Islet precursor cell (in vitro differentiated cells): ENCODE measurements at regions not wholly inside any gene's neighbourhood (a gene's known extent, or its start where the extent isn't known, plus 50 kb on each side); places are given as distances from the start of the nearest gene placed in this dataset.
"Not testable (repeated sequence)": the region's sequence is repeated elsewhere in the genome, so short reads cannot be mapped to it uniquely, and the experiment has no call there.

Experiments used
- DNase-seq: peaks from one replicate; pipeline ENCODE4 v3.0.0-alpha.2; 2018

DNA sequence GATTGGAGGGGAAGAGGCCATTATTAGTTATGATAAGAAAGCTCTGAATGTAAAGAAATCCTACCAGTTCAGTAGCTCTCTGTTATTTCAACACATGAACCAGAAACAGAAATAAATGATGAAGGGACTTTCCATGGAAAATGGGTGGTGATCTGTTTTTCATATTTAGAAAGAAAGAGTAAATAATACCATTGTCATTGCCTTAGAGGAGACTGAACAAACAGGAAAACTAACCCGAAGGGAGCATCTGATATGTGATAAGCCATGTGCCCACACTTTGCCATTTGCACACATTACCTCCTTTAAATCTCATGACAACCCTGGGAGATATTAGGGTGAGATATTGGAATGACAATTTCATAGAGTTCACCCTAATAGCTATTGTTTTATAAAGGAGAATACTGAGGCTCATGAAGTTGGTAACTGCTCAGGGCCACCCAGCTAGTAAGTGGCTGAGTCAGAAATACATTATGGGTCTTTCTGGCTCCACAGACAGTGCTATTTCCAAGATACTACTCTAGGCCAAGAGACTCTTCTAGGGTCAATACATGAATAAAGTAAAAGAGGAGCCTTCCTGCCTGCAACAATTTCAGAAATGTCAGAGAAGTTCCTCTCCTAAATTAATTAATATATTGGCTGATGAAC, 111.0 kb upstream of the SLIT3 start:
- no peak for DNase-seq

DNA sequence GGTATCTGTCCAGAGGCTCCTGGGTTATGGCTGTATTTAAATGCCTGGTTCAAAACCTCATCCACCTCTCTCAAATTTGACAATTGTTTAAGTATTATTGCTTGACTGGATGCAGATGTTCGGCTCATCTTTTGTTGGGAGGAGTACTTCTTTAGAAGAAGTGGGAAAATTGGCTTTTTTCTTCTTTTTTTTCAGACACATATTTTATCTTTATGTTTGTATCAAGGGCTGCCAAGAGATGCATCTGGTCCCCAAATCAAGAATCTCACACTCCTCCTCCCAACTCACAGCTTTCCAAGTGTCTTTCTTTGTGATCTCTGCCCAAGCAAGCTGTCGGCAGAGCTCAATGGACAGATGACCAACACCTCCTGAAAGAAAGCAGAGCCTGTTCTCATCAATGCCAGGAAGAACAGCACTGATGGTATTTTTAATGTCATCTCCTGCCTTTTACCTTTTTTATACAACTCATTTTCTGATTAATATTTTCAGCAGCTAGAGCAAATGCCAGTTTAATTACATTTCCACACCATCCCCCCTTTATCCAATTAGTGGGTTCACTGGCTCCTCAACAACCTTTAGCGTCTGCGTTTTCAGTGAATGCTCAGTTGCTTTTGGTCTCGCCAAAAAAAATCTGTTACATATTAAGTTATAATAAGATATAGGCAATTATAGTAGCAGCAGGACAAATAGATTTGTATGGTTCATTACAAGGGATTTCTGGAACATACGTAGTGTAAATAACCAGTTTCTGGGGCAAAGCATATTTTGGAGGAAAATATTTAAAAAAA, 110.3 kb upstream of the SLIT3 start:
- no peak for DNase-seq

DNA sequence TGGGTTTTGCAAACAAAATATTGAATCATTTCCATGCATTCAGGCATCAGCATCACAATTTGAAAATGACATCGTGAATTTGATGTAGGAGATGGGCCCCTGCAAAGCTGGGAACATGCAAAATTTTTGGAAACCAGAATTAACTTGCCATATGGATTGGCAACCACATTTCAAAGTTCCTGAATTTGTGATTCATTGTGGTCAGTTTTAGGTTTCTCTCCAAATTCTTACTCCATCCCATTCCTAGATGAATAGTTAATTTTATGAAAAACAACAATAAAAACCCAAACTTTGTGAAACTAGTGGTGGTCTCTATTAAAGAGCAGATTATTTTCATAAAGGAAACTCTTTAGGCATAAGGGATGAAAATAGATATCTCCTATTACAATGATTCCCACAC, 107.8 kb upstream of the SLIT3 start:
- DNase-seq: no peak

DNA sequence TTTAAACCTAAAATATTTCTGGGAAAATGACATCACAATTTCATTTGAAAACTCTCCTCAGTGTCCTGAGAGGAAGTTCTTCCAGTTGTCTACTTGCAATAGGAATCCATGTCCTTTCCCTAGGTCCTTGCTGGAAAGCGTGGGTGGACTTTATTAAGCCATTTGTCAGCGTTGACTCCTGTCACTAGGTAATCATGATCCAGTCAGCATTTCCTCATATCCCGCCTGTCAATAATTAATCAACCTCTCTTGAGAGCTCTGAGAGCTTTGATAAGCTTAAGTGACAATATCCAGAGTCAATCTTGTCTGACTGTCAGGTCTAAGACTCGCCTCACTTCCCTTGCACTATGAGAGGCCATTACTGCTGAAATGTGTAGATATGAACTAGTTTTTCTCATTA, 107.2 kb upstream of the SLIT3 start:
- DNase-seq: no peak

DNA sequence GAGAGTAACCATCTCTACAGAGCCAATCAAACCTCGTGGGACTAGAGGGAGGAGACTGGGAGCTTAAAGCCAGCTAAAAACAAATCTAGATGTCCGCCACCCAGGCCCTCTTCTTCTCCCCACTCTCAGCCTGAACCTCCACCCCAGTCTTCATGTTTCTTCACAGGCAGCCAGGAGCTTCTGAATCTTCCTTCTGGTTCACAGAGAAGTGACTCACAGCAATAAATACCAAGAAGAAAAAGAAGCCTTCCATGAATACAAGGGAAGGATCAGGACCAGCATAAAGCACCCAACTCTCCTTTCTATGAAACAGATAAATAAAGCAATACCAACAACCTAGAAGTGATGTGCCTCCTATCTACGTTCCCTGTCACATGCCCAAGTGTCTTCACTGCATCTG, 103.3 kb upstream of the SLIT3 start:
- no peak for DNase-seq

DNA sequence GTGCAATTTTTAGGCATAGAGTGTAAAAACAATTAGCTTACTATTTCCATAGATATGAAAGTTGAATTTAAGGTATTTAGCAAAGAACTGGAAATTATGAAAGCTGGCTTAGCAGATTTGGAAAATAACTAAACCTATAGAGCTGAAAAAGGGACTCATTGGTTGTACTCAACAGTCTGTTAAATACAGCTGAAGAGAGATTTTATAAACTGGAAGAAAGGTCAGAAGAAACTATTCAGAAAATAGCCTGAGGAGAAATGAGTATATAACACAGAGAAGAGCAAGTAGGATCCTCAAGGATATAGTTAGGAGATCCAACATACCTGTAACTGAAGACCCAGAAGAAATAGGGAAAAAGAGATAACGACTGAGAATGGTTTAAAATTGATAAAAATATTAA, 97.6 kb upstream of the SLIT3 start:
- DNase-seq: no peak

DNA sequence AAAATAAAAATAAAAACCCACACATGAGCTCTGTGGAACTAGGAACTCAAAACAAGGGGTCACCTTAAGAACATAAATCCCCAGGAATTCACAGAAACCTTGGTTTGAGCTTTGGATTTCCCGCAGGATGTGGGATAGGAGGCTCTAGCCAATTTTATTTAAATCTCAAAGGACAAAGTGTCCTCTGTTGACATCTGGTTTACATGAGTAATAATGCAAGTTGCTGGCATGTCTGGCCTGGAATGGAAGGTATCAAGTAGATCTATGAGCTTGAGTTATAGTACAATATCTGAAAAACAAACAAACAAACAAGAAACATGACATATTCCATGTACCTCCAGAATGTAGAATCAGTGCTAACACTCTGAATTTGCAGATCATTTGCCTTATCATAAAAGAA, 94.2 kb upstream of the SLIT3 start:
- no peak for DNase-seq

DNA sequence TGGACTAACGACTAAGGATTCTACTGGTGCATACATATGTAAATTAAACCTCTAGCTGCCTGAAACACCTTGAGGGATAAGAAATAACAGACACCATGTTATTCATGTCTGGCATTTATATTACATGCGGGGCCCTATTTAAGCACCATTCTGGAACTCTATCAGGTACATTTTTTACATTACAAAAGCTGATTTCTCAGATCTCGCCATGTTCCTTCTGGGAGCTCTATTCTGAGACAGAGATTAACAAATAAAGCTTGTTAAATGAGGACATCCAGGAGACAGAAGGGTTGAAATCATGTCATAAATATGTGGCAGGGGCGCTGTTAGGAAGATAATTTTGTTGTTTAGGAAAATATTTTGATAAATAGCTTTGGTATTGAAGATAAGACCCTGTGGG, 93.4 kb upstream of the SLIT3 start:
- no peak for DNase-seq

DNA sequence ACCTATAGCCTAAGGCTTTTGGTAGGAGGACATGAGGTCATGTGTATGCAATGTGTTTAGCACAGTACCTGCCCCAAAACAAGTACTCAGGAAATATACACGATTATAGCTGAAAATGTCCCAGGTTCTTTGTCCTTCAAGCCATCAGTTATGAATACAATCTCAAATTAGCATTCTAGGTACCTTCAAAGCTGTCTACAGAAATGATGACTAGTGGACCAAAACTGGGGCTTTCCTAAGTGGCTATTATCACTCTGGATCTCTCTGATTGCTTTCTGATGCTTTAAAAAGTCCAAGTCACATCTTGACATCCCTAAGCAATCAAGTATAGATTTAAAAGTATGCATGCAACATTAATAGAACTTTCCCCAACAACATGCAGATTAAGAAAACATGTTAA, 93.0 kb upstream of the SLIT3 start:
- DNase-seq: no peak

DNA sequence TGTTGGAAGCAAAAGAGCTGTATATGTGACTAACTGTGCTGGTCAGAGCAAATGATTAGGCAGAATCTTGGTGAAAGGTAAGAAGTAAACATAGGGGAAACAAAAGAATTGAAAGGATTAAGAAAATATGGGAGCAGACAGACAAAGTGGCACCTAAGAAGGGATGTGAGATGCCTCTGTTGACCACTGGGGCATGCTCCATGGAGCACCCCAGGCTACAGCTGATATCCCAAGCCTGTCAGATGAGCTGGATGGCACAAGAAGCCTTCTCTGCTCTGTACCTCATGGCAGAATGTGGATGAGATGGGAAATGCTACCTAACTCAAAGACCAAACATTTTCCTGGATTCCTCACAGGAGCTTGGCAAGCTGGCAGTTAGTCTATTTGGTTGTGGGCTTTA, 89.3 kb upstream of the SLIT3 start:
- no peak for DNase-seq

DNA sequence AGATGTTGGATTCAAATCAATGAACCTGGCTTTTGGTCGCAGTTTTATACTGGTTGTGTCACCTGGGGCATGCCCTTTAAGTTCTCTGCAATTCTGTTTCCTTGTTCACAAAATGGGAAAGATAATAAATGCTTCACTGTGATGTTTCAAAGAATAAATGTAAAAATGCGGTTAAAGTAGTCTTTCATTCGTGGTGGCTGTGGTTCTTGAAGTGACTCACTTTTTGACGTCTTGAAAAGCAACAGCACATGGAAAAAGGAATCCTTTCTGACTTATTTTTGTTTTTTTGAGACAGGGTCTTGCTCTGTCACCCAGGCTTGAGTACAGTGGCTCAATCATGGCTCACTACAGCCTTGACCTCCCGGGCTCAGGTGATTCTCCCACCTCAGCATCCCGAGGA, 88.4 kb upstream of the SLIT3 start:
- no peak for DNase-seq

DNA sequence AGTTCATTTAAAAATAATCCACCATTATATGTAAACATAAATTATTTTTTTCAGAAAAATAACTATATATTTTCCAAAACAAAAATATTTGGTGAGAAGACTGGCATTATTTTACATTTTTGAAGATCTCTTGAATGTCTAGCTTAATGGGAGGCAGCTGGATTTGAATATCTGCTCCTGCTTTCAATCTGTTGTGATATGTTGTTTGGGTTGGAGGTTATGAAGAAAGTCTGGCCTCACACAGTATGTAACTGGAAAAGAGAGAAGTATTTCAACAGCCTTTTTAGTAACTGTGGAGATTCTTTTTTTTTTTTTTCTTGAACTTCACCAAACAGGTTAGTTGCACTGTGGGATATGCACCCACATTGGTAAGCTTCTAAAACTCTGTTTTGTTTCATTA, 84.7 kb upstream of the SLIT3 start:
- no peak for DNase-seq

DNA sequence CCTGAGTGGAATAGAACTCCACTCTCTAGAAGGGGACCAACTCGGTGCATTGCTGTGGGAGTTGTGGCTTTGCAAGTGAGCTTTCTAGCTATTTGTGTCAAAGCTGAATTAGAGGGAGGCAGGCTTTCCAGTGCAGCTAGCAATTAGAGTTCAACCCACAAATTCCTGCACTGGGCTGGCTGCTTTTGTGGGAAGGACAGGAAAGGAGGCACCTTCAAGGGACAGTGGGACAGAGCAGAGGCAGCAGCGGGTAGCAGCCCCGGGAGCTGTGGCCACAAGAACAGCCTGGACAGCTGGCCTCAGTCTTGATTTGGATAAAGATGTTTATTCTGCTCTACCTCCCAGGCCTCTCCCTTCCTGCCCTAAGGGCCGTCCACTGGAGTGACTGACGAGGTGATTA, 83.7 kb upstream of the SLIT3 start:
- DNase-seq: peak; percentile 78

DNA sequence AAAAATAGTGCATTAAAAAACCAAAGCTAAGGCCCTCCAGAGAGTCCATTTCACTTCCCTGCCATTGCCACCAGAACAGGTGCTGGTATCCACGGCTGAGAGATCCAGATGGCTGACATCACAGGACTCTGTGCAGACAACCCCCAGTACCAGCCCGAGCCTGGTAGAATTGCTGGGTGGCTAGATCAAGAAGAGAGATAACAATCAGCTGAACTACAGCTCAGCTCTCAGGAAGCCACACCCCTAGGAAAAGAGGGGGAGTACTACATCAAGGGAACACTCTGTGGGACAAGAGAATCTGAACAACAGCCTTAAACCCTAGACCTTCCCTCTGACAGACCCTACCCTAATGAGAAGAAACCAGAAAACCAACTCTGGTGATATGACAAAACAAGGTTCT, 73.8 kb upstream of the SLIT3 start:
- DNase-seq: peak; percentile 72

DNA sequence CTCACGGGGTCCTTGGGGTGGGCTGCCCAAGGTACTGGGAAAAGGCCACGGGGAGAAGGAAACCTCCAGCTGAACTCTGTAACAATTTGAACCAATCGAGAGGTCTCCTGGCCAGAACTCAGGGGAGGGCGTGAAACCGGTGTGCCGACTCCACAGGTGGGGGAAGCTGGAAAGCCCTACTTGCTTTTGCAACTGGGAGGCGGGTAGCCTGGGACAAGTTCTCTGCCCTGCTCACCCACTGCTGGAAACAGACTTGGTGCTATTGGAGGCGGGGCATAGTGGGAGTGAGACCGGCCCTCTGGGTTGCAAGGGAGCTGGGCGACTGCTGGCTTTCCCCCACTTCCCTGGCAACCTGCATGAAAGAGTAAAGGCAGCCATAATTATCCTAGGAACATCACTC, 73.2 kb upstream of the SLIT3 start:
- no peak for DNase-seq

DNA sequence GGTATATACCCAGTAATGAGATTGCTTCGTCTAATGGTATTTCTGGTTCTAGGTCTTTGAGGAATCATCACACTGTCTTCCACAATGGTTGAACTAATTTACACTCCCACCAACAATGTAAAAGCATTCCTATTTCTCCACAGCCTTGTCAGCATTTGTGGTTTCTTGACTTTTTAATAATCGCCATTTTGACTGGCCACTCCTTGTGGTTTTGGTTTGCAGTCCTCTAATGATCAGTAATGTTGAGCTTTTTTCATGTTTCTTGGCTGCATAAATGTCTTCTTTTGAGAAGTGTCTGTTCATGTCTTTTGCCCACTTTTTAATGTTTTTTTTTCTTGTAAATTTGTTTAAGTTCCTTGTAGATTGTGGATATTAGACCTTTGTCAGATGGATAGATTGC, 70.9 kb upstream of the SLIT3 start:
- DNase-seq: not testable (repeated sequence)

DNA sequence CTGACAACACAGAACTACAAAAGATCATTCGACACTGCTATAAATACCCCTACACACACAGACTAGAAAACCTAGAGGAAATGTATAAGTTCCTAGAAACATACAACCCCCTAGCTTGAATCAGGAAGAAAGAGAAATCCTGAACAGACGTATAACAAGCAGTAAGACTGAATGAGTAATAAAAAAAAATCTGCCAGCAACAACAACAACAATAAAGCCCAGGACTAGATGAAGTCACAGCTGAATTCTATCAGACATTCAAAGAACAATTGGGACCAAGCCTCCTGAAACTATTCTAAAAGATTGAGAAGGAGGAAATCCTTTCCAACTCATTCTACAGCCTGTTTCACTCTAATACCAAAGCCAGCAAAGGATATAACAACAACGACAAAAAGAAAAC, 68.2 kb upstream of the SLIT3 start:
- DNase-seq: no peak

DNA sequence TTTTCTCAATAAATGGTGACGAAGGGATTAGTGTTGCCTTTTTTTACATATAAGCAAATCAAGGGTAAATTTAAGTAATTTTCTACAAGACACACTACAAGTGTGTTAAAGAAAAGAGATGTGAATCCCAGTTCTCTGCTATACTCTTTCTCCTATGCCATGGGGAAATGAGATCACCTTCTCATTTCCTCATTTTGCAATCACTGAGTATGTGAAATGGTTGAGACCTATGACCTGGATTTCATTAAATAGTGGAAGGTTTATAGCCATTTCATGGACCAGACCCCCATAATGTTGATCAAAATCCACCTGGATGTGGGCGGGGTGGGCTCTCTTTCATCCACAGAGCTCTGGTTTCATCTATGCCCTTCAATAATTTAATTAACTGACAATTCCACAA, 66.9 kb upstream of the SLIT3 start:
- no peak for DNase-seq

DNA sequence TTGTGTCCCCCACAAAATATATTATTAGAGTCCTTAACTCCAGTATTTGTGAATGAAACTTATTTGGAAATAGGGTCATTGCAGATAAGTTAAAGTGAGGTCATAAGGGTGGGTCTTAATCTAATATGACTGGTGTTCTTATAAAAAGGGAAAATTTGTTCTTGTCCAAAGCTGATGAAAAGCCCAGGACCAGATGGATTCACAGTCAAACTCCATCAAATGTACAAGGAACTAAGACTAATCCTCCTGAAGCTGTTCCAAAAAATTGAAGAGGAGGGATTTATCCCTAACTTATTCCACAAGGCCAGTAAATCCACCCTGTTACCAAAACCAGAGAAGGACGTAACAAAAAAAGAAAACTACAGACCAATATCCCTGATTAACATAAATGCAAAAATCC, 56.4 kb upstream of the SLIT3 start:
- no peak for DNase-seq

DNA sequence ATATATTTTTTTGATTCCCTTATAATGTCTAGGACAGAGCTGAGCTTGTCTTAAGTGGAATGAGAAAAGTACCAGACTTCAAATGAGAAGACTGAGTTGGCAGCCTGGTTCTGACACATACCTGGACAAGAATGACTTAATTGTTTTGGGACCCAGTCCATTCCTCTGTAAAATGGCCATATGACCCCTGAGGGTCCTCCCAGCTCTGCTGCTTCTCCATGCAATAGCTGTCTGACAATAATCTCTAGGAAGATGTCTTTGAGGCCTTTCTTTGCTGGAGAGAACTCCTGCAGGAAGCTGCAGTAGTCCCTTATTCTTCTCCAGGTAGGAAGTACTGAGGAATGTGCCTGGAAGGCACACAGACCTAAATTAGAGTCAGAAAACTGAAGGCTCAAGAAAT, 55.9 kb upstream of the SLIT3 start:
- DNase-seq: peak; percentile 91

DNA sequence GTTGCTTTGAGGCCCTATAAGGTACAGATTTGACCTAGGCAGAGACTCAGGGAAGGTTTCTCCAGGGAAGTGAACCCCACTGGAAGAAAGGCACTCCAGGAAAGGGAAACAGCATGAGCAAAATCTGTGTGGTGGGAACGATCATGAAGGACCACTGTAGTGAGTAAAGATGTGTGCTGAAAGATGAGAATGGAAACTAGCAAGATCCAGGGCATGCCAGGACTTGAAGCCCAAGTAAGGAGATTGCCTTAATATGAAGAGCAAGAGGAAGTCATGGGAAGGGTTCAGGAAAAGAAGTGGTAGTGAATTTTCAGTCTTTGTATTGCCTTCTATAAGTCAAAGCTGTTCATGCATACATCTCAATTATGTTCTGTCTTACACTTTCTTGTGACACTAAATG, 55.2 kb upstream of the SLIT3 start:
- no peak for DNase-seq

DNA sequence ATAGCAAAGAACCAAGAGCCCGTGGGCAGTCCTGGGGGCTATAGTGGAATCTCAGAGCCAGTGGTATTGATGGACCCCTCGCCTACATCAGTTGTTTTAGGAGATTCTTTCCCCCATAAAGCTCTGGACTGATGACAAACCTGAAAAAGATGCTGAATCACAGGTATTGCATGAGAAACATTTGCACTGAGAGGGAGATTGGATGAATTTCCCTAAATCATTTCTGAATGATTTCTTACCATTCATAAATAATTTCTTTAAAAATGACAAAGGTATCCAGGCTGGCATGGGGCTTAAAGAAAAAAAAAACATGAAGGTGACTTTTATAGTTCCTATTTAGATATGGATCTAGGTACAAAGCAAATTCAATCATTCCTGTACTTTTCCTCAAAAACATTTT, 54.0 kb upstream of the SLIT3 start:
- no peak for DNase-seq

DNA sequence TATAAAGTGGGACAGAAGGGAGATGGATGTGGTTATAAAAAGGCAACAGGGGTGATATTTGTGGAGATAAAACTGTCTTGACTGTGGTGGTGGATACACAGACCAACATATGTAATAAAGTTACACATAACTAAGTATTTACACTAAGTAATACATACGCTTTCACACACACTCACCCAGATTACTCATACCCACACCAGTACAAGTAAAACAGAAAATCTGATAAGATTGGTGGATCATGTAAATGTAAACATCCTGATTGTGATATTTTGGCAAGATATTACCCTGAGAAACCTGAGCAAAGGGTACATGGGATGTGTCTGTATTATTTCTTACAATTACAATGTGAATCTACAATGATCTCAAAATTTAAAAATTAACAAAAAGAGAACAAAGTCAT, 53.3 kb upstream of the SLIT3 start:
- DNase-seq: no peak

DNA sequence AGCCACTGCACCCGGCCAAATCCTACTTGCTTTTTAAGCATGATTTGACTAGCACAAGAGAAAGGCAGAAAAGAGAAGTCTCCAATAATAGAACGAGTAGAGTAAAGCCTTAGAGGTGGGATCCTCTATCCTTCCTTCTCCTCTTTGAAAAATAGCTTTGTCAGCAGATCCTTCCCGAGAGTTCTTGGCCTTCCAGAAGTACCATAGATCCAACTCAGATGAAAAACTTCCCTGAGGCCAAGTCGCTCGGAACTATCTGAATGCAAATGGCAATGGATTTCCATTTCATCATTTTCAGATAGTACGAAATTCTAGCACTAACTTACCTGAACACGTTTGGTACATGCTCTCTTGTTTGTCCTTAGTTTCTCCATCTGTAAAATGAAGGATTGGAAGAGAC, 52.0 kb upstream of the SLIT3 start:
- DNase-seq: no peak

DNA sequence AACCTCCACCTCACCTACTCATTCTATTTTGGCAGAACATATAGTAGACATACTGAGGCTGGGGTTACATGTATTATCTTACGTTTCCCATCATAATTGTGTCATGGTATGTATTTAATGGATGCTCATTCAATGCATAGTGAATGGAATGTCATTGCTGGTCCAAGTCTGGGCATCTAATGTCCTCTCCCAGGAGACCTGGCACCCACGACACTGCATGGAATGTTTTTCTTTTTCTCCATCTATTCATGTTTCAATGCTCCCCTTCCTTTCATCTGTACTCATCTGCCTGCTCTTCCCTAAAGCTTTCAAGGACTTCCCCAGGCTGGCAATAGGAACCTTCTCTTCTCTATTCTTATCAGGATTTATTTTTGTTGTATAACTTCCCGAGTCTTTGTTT, 50.8 kb upstream of the SLIT3 start:
- no peak for DNase-seq
